ENCODE measurements at regions not wholly inside any gene's neighbourhood (a gene's known extent, or its start where the extent isn't known, plus 50 kb on each side); places are given as distances from the start of the nearest gene placed in this dataset.

GRCh38 chr13:74398599-74398998, 264.4 kb upstream of the KLF12 start:
- DNase-seq (ENCODE audit: low read depth): no peak
- no peak for TF ChIP-seq CTCF (IDR thresholded peaks at IDR 0.05; ENCODE audit: insufficient read depth, low read depth, low read length, missing control alignments)
- no peak overlapping the region for H3K4me3 ChIP-seq (ENCODE audit: low read depth, low read length)

GRCh38 chr13:74389056-74389455, 254.9 kb upstream of the KLF12 start:
- DNase-seq (ENCODE audit: low read depth): no peak

GRCh38 chr13:74388626-74389025, 254.4 kb upstream of the KLF12 start:
- no peak for DNase-seq (ENCODE audit: low read depth)
- TF ChIP-seq CTCF (IDR thresholded peaks at IDR 0.05; ENCODE audit: insufficient read depth, low read depth, low read length, missing control alignments): no peak
- H3K4me3 ChIP-seq (ENCODE audit: low read depth, low read length): no peak overlapping the region

More at GRCh38 chr13:74389056-74389455, 254.9 kb upstream of the KLF12 start:
- no peak for TF ChIP-seq CTCF (IDR thresholded peaks at IDR 0.05; ENCODE audit: insufficient read depth, low read depth, low read length, missing control alignments)
- no peak overlapping the region for H3K4me3 ChIP-seq (ENCODE audit: low read depth, low read length)

- no peak for DNase-seq (ENCODE audit: low read depth)
- no peak overlapping the region for H3K4me3 ChIP-seq (ENCODE audit: low read depth, low read length)
- no peak for TF ChIP-seq CTCF (IDR thresholded peaks at IDR 0.05; ENCODE audit: insufficient read depth, low read depth, low read length, missing control alignments)
These were observed 238.3 kb upstream of the KLF12 start for GRCh38 chr13:74372511-74372910.

GRCh38 chr13:74367193-74367592, 233.0 kb upstream of the KLF12 start:
- no peak overlapping the region for H3K4me3 ChIP-seq (ENCODE audit: low read depth, low read length)
- DNase-seq (ENCODE audit: low read depth): no peak
- TF ChIP-seq CTCF (IDR thresholded peaks at IDR 0.05; ENCODE audit: insufficient read depth, low read depth, low read length, missing control alignments): no peak

GRCh38 chr13:74361274-74361673, 227.1 kb upstream of the KLF12 start:
- DNase-seq (ENCODE audit: low read depth): no peak
- TF ChIP-seq CTCF (IDR thresholded peaks at IDR 0.05; ENCODE audit: insufficient read depth, low read depth, low read length, missing control alignments): no peak
- no peak overlapping the region for H3K4me3 ChIP-seq (ENCODE audit: low read depth, low read length)

GRCh38 chr13:74346960-74347359, 212.8 kb upstream of the KLF12 start:
- TF ChIP-seq CTCF (IDR thresholded peaks at IDR 0.05; ENCODE audit: insufficient read depth, low read depth, low read length, missing control alignments): no peak
- no peak overlapping the region for H3K4me3 ChIP-seq (ENCODE audit: low read depth, low read length)
- DNase-seq (ENCODE audit: low read depth): no peak
